HepG2 (cell line): ENCODE measurements at regions not wholly inside any gene's neighbourhood (a gene's known extent, or its start where the extent isn't known, plus 50 kb on each side); places are given as distances from the start of the nearest gene placed in this dataset.

ENCODE experiments used
- ATAC-seq: fragments of 200-7000 bp; cut with Tn5 transposase; 3 replicates; pipeline ENCODE4 v1.9.1; 2020; ENCODE audit warnings: mild to moderate bottlenecking, moderate library complexity
- BruUV-seq: library from RNA; stranded (reverse); fragments of 400-500 nt; replicated peaks from 2 replicates; lab custom pipeline; 2021; lab: Mats Ljungman, UMichigan
- CTCF ChIA-PET: fragments of 300-600 bp; formaldehyde crosslinking; extraction: SDS; loops from one replicate; lab custom pipeline; 2021; ENCODE audit warnings: low total read pairs, inconsistent platforms, low intra/inter-chr PET ratio; lab: Yijun Ruan, JAX
- POLR2A ChIA-PET: fragments of 350-600 bp; sonication (Branson Sonifier 250); formaldehyde crosslinking; loops from one replicate; lab custom pipeline; 2020; ENCODE audit warnings: antibody characterized with exemption, inconsistent platforms; lab: Yijun Ruan, JAX
- DNase-seq: peaks from one replicate; pipeline ENCODE4 v3.0.0-alpha.2; 2015; ENCODE audit warnings: low spot score
- FAIRE-seq: peaks from 3 replicates; lab custom pipeline; 2011; peaks lifted over from hg19 to GRCh38; lab: Jason Lieb, UNC
- H2AFZ ChIP-seq: one replicate; pipeline ENCODE4 v1.6.1; 2011; ENCODE audit warnings: low read length, inconsistent platforms
- H3K27ac ChIP-seq: fragments of 300-600 bp; 3 replicates; pipeline ENCODE4 v1.8.0; 2011; ENCODE audit warnings: mixed run types, mild to moderate bottlenecking, mixed read lengths, low read length, inconsistent platforms; ENCODE audit not compliant: insufficient read depth; ENCODE audit errors: extremely low read length
- H3K27me3 ChIP-seq, 2 experiments: fragments of 200-600 bp in 1 of 2; 2 replicates in 1 of 2; 3 replicates in 1 of 2; pipeline versions ENCODE4 v1.6.0 to v1.8.0; 2011; ENCODE audit warnings: low read length in 2 of 2, mild to moderate bottlenecking in 2 of 2, moderate library complexity in 2 of 2, inconsistent platforms in 1 of 2; ENCODE audit not compliant: insufficient read depth in 2 of 2, control insufficient read depth in 1 of 2
- H3K36me3 ChIP-seq, 2 experiments: fragments of 200-600 bp in 1 of 2; replicated peaks in 1 of 2; 2 replicates in 1 of 2; 3 replicates in 1 of 2; pipeline versions ENCODE4 v1.5.1 to v1.8.0; 2011; ENCODE audit warnings: low read length in 2 of 2, inconsistent platforms in 1 of 2; ENCODE audit not compliant: insufficient read depth in 2 of 2, control insufficient read depth in 1 of 2
- H3K4me1 ChIP-seq: 2 replicates; pipeline ENCODE4 v1.5.1; 2012; ENCODE audit warnings: low read length, inconsistent platforms; ENCODE audit not compliant: insufficient read depth
- H3K4me2 ChIP-seq: 2 replicates; pipeline ENCODE4 v1.6.0; 2011; ENCODE audit warnings: low read depth, low read length, inconsistent platforms
- H3K4me3 ChIP-seq, 3 experiments: fragments of 200-600 bp in 1 of 3; sonication (generic), shearing (Covaris generic) in 1 of 3; replicated peaks in 1 of 3; 2 replicates each; pipeline ENCODE4 v1.5.1; 2011 to 2016; ENCODE audit warnings: low read length in 3 of 3, inconsistent platforms in 2 of 3, low read depth in 2 of 3, mild to moderate bottlenecking in 2 of 3, control low read depth in 1 of 3, mixed read lengths in 1 of 3; ENCODE audit not compliant: insufficient read depth in 1 of 3
- H3K79me2 ChIP-seq: one replicate; pipeline ENCODE4 v1.6.1; 2011; ENCODE audit warnings: low read length, inconsistent platforms; ENCODE audit not compliant: insufficient read depth
- H3K9ac ChIP-seq: 2 replicates; pipeline ENCODE4 v1.6.0; 2011; ENCODE audit warnings: mild to moderate bottlenecking, low read depth, low read length, inconsistent platforms; ENCODE audit not compliant: insufficient read depth
- H3K9me3 ChIP-seq: 2 replicates; pipeline ENCODE4 v1.5.1; 2012; ENCODE audit warnings: mild to moderate bottlenecking, low read length
- H4K20me1 ChIP-seq: 2 replicates; pipeline ENCODE4 v1.6.0; 2011; ENCODE audit warnings: inconsistent platforms, mild to moderate bottlenecking, low read length, moderate library complexity; ENCODE audit not compliant: insufficient read depth
- ARHGAP35 ChIP-seq: sonication (generic); formaldehyde crosslinking; IDR thresholded peaks from 2 replicates; pipeline ENCODE4 v1.9.0; 2022; ENCODE audit warnings: mild to moderate bottlenecking, inconsistent platforms, moderate library complexity, missing genetic modification reagents, borderline replicate concordance
- KDM3A ChIP-seq: IDR thresholded peaks from 2 replicates; pipeline ENCODE4 v1.6.1; 2018; ENCODE audit warnings: low read depth, missing compliant biosample characterization
- PITX1 ChIP-seq: sonication (generic); formaldehyde crosslinking; IDR thresholded peaks from 2 replicates; pipeline ENCODE4 v1.5.1; 2020; ENCODE audit warnings: mild to moderate bottlenecking, missing genetic modification reagents
- POLR2A ChIP-seq, 2 experiments: IDR thresholded peaks; 2 replicates each; pipeline ENCODE4 v1.6.1; 2011; ENCODE audit warnings: low read depth in 2 of 2, low read length in 2 of 2, mild to moderate bottlenecking in 1 of 2, moderate library complexity in 1 of 2; ENCODE audit not compliant: insufficient read depth in 1 of 2
- SALL1 ChIP-seq: sonication (generic); formaldehyde crosslinking; IDR thresholded peaks from 2 replicates; pipeline ENCODE4 v1.8.0; 2022; ENCODE audit warnings: mild to moderate bottlenecking, missing genetic modification reagents
- SETDB1 ChIP-seq: sonication (generic); formaldehyde crosslinking; IDR thresholded peaks from 2 replicates; pipeline ENCODE4 v1.5.1; 2020; ENCODE audit warnings: missing genetic modification reagents, mild to moderate bottlenecking, borderline replicate concordance
- TOPORS ChIP-seq: sonication (generic); formaldehyde crosslinking; IDR thresholded peaks from 2 replicates; pipeline ENCODE4 v1.8.0; 2023; ENCODE audit warnings: mild to moderate bottlenecking, missing genetic modification reagents
- ZIK1 ChIP-seq: sonication (generic); formaldehyde crosslinking; IDR thresholded peaks from 2 replicates; pipeline ENCODE4 v1.5.0; 2020; ENCODE audit warnings: mild to moderate bottlenecking, low read depth, missing genetic modification reagents, borderline replicate concordance
- ZMYM4 ChIP-seq: sonication (generic); formaldehyde crosslinking; IDR thresholded peaks from 2 replicates; pipeline ENCODE4 v1.8.1; 2023; ENCODE audit warnings: mild to moderate bottlenecking, missing genetic modification reagents
- ZNF33B ChIP-seq: sonication (generic); formaldehyde crosslinking; IDR thresholded peaks from 2 replicates; pipeline ENCODE4 v1.5.1; 2020; ENCODE audit warnings: mild to moderate bottlenecking, missing genetic modification reagents
- ZNF350 ChIP-seq: sonication (generic); formaldehyde crosslinking; IDR thresholded peaks from 2 replicates; pipeline ENCODE4 v1.4.0; 2020; ENCODE audit warnings: mild to moderate bottlenecking, low read depth, missing genetic modification reagents, borderline replicate concordance
- ZNF703 ChIP-seq: sonication (generic); formaldehyde crosslinking; IDR thresholded peaks from 2 replicates; pipeline ENCODE4 v1.5.1; 2020; ENCODE audit warnings: missing genetic modification reagents, mild to moderate bottlenecking, moderate library complexity, borderline replicate concordance
- ZNF772 ChIP-seq: sonication (generic); formaldehyde crosslinking; IDR thresholded peaks from 2 replicates; pipeline ENCODE4 v1.5.0; 2020; ENCODE audit warnings: mild to moderate bottlenecking, missing genetic modification reagents
- WGBS: methylation state at CpG from one replicate; pipeline ENCODE4 v1.1.6; 2017; ENCODE audit warnings: low lambda C conversion rate; 5-methylcytosine and 5-hydroxymethylcytosine counted together
- in situ Hi-C: cut with HindIII; loops from 2 replicates; pipeline ENCODE4 v1.10.0; 2017; ENCODE audit warnings: low pct_unique_long_range_greater_than_20kb; ENCODE audit not compliant: extremely low pct_ligation_motif_present
- intact Hi-C: fragments of 100-400 bp; cut with micrococcal nuclease; formaldehyde crosslinking; loops from one replicate; pipeline ENCODE4 v1.10.0; 2022; ENCODE audit not compliant: unreplicated experiment
- TF ChIP-seq, protein P1 (sequence below): IDR thresholded peaks from 2 replicates; pipeline ENCODE4 v1.6.1; 2016; ENCODE audit warnings: missing biosample characterization, missing genetic modification reagents, low read depth
- TF ChIP-seq, protein P2 (sequence below): sonication (generic); formaldehyde crosslinking; IDR thresholded peaks from 2 replicates; pipeline ENCODE4 v1.4.0; 2020; ENCODE audit warnings: mild to moderate bottlenecking, low read depth, missing genetic modification reagents
- TF ChIP-seq, protein P3 (sequence below): sonication (generic); formaldehyde crosslinking; IDR thresholded peaks from 2 replicates; pipeline ENCODE4 v1.4.0; 2020; ENCODE audit warnings: missing genetic modification reagents
- TF ChIP-seq, protein P4 (sequence below): sonication (generic); formaldehyde crosslinking; IDR thresholded peaks from 2 replicates; pipeline ENCODE4 v1.4.0; 2020; ENCODE audit warnings: missing genetic modification reagents

DNA sequence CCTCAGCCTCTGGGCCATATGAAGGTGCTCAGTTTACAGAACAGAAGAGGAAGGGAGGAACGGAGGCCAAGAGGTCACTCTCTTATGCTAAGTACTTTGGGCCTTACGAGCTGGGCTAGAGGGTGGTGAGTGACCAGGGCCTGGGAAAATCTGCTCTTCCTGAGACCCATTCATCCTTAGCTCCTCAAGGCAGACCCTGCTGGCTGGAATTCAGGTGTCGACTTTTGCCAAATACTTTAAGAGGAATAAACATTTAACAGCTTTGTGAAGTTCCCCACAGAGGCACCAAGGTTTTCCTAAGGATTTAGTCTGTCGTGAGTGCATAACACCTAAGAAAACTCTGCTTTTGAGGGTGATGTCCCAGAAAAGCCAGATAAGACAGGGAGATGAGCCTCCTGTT is 129.7 kb upstream of the SIX2 start:
- no peak overlapping the region for H2AFZ ChIP-seq
- ATAC-seq (no peak), FAIRE-seq (no peak), DNase-seq (no peak)
- 29% methylated on average over 4 of the region's 4 CpGs for WGBS
- no peak overlapping the region for H3K4me2 ChIP-seq
- H4K20me1 ChIP-seq = no peaks in the 10 kb centered on the region
- no peaks in the 10 kb centered on the region for H3K4me1 ChIP-seq
- CTCF ChIA-PET = no interaction called here
- no peaks in the 10 kb centered on the region for H3K9me3 ChIP-seq
- H3K4me3 ChIP-seq = no peak overlapping the region
- H3K27me3 ChIP-seq = peaks cover 0 to 7% of the 10 kb centered on the region in 2 experiments; a peak in 3 of 5 replicates
- no peaks in the 10 kb centered on the region for H3K79me2 ChIP-seq
- no peaks in the 10 kb centered on the region for H3K36me3 ChIP-seq
- no TSS peak for BruUV-seq
- no peak overlapping the region for H3K9ac ChIP-seq
- in situ Hi-C loops (no loop called here), intact Hi-C loops (loop anchor here (1.0 kb wide), 1 partner anchor 24 kb away; no protein-coding TSS in a partner anchor)
- no peak overlapping the region for H3K27ac ChIP-seq
- TF ChIP-seq ZNF703 (CRISPR knock-in tag) (no peak), TOPORS (no peak), ZMYM4 (CRISPR knock-in tag) (no peak), SETDB1 (CRISPR knock-in tag) (no peak), KDM3A (no peak), ZNF350 (no peak), ZNF772 (CRISPR knock-in tag) (no peak), PITX1 (CRISPR knock-in tag) (no peak), SALL1 (CRISPR knock-in tag) (no peak), ZIK1 (no peak), POLR2A (IDR thresholded peaks at IDR 0.05; ENCODE audit: insufficient read depth in 1 of 2, low read depth in 2 of 2, low read length in 2 of 2) (no peak), ZNF33B (CRISPR knock-in tag) (no peak), ARHGAP35 (no peak)
- TF ChIP-seq, protein P1, sequence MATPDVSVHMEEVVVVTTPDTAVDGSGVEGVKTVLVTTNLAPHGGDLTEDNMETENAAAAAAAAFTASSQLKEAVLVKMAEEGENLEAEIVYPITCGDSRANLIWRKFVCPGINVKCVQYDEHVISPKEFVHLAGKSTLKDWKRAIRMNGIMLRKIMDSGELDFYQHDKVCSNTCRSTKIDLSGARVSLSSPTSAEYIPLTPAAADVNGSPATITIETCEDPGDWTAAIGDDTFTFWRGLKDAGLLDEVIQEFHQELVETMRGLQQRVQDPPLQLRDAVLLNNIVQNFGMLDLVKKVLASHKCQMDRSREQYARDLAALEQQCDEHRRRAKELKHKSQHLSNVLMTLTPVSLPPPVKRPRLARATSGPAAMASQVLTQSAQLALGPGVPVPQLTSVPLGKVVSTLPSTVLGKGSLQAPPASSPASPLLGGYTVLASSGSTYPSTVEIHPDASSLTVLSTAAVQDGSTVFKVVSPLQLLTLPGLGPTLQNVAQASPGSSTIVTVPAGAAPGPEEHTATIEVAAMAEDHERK = no peak
- TF ChIP-seq, protein P2, sequence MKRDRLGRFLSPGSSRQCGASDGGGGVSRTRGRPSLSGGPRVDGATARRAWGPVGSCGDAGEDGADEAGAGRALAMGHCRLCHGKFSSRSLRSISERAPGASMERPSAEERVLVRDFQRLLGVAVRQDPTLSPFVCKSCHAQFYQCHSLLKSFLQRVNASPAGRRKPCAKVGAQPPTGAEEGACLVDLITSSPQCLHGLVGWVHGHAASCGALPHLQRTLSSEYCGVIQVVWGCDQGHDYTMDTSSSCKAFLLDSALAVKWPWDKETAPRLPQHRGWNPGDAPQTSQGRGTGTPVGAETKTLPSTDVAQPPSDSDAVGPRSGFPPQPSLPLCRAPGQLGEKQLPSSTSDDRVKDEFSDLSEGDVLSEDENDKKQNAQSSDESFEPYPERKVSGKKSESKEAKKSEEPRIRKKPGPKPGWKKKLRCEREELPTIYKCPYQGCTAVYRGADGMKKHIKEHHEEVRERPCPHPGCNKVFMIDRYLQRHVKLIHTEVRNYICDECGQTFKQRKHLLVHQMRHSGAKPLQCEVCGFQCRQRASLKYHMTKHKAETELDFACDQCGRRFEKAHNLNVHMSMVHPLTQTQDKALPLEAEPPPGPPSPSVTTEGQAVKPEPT = no peak
- TF ChIP-seq, protein P3, sequence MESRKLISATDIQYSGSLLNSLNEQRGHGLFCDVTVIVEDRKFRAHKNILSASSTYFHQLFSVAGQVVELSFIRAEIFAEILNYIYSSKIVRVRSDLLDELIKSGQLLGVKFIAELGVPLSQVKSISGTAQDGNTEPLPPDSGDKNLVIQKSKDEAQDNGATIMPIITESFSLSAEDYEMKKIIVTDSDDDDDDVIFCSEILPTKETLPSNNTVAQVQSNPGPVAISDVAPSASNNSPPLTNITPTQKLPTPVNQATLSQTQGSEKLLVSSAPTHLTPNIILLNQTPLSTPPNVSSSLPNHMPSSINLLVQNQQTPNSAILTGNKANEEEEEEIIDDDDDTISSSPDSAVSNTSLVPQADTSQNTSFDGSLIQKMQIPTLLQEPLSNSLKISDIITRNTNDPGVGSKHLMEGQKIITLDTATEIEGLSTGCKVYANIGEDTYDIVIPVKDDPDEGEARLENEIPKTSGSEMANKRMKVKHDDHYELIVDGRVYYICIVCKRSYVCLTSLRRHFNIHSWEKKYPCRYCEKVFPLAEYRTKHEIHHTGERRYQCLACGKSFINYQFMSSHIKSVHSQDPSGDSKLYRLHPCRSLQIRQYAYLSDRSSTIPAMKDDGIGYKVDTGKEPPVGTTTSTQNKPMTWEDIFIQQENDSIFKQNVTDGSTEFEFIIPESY (CRISPR knock-in tag) = no peak
- TF ChIP-seq, protein P4, sequence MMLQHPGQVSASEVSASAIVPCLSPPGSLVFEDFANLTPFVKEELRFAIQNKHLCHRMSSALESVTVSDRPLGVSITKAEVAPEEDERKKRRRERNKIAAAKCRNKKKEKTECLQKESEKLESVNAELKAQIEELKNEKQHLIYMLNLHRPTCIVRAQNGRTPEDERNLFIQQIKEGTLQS = no peak
- POLR2A ChIA-PET = no interaction called here
